SKM-1 treated with dmso at 0.1 percent for 144 hours (cell line): ENCODE measurements at regions not wholly inside any gene's neighbourhood (a gene's known extent, or its start where the extent isn't known, plus 50 kb on each side); places are given as distances from the start of the nearest gene placed in this dataset.

Experiments used
- DNase-seq: peaks from one replicate; lab custom pipeline; 2025; ENCODE audit not compliant: unreplicated experiment; lab: John Stamatoyannopoulos, UW

DNA sequence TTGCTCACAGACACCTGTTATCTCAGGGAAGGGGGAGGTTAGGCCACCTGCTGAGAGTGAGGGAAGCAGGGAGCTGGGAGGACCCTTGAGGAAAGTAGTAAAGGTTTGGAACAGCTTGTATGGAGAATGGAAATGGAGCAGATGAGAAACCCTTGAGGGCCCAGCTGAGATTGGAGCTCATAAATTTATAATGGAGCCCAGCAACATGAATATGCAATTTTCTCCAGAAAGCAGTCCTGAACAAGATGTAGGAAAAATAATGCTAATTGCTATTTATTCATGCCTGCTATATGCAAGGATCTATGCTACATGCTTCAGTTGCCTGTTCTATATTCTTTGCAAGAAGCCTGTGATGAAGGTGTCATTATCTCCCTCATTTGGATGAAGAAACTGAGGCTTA is 67.5 kb upstream of the LEF1 start:
- no peak for DNase-seq

DNA sequence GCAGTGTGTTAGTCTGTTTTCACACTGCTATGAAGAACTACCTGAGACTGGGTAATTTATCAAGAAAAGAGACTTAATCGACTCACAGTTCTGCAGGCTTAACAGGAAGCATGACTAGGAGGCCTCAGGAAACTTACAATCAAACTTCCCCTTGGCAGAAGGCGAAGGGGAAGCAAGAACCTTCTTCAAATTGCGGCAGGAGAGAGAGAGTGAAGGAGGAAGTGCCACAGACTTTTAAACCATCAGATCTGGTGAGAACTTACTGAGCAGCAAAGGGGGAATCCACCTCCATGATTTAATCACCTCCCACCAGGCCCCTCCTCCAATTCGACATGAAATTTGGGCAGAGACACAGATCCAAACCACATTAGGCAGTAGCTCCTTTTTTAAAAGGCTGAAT is 59.2 kb upstream of the LEF1 start:
- DNase-seq, result peak; percentile 30

DNA sequence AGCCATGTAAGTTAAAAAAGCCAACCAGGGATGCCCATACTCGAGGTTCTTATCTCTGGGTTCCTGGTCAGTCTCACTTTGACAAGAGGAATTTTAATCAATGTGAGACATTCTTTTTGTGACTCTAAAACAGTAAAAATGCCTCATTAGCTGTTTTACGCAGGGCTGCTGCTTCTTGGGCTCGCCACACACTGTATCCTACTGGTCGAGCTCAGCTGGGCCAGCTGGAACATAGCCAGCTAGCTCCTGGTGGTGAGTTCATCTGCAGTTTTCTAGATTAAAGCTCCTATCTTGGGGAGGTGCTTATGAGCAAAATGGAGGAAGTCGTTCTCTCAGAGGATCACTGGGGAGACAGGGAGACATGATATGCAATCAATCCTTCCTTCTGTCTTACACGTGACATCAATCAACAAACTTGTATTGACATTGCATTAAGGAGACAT is 55.9 kb upstream of the LEF1 start:
- no peak for DNase-seq

DNA sequence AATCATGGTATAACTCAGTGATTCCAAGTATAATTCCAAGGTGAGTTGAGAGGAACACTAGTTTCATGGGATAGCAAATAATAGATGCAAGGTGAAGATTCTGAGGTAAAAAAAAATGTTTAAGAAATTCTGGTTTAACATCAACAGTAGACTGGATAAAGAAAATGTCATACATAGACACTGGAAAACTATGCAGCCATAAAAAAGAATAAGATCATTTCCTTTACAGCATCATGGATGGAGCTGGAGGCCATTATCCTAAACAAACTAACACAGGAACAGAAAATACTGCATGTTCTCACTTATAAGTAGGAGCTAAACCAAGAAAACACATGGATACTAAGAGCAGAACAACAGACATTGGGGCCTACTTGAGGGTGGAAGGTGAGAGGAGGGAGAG is 54.6 kb upstream of the LEF1 start:
- no peak for DNase-seq

DNA sequence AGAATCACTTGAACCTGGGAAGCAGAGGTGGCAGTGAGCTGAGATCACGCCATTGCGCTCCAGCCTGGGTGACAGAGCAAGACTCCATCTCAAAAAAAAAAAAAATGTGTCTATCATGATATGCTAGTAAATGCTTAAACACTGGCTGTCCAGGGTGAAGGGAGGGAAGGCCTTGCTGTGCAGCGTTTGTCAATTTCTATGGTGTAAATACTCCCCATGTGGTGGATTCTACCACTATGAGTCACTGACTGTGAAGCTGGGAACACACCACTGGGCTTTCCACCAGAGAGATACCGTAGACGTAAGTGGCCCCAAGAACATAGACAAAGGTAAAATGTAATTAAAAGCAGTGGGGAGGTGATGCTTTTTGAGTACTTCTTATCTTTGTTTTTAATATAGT is 51.3 kb upstream of the LEF1 start:
- no peak for DNase-seq
